ENCODE measurements at regions not wholly inside any gene's neighbourhood (a gene's known extent, or its start where the extent isn't known, plus 50 kb on each side); places are given as distances from the start of the nearest gene placed in this dataset.

- no peak for DNase-seq
Measured at GRCh38 chr14:97457575-97458085, 660.4 kb downstream of the VRK1 start.

- DNase-seq = no peak
Measured at GRCh38 chr14:97458255-97458654, 661.1 kb downstream of the VRK1 start.

DNA sequence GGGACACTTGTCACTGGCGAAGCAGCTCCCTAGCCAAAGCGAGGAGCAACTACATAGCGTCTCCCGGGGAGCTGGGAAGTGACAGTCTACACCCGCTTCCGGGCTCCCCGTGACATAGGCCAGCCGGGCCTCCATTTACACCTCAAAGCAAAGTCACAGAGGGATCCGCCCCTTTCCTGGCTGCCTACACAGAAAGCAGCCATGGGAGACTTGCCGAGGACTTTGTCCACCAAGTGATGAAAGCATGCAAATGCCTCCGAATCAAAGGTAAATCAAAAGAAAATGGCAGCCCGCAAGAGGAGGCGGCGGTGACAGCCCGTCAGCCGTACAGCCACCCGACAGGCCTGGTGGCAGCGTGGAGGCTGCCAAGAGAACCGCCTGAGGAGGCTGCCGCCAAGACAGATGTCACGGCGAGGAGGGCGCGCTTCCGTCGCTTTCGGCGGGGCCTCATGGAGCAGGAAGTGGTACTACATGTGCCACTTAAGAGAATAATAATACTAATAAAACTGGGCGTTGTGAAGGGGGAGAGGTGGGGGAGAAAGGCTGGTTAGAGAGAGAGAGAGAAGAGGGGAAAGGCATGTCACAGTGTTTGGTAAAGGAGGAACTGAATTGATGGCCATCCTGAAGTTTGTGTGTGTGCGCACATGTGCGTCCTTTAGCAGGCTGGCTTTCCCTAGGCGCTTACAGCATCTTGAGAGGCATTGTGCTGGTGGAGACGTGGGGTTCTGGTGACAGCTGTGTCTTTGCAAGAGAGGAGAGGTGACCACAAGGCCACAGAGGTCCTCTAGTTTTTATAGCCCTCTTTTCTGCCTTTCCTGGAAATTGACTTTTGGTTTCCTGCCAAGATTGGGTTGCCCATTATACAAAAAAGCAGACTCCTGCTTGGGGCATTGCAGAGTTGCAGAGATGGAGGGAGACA is 661.7 kb downstream of the VRK1 start:
- DNase-seq = peak; percentile 45

GRCh38 chr14:97462081-97462480 is 664.9 kb downstream of the VRK1 start:
- DNase-seq = no peak

DNA sequence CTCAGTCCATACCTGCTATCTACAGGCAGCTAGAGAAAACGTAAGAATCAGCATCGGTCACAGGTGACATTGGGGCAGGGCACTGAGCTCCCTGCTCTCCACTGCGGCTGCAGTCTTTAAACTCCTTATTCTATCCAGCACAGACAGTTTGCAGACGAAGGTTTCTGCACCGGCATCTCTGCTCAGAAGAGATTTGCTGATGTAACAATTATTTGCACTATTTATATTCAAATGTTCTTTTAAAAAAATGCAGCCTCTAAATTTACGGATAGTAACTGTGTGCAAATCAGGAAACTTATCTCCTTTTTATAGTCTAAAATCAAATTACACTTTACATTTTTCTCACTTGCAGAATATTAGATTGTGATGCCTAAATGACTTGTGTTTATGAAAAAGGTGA is 671.0 kb downstream of the VRK1 start:
- DNase-seq = no peak

DNA sequence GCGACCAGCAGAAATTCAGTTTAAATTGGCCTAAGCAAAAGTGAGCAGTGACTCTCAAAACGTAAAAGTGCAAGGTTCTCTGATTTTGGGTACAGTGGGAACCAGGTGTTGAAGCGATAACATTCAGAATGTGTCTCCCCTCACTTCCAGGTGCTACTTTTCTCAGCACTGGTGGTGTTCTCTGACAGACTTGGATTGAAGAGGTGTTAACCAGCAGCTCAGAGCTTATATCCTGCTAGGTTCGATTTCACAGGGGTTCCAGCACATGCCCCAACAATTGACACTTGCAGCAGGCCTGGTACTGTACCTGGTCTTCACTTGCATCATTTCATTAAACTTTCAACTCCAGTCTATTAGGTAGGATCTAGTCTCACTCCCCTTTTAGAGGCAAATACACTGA is 680.2 kb downstream of the VRK1 start:
- no peak for DNase-seq

GRCh38 chr14:97485201-97485600 is 688.0 kb downstream of the VRK1 start:
- no peak for DNase-seq

DNA sequence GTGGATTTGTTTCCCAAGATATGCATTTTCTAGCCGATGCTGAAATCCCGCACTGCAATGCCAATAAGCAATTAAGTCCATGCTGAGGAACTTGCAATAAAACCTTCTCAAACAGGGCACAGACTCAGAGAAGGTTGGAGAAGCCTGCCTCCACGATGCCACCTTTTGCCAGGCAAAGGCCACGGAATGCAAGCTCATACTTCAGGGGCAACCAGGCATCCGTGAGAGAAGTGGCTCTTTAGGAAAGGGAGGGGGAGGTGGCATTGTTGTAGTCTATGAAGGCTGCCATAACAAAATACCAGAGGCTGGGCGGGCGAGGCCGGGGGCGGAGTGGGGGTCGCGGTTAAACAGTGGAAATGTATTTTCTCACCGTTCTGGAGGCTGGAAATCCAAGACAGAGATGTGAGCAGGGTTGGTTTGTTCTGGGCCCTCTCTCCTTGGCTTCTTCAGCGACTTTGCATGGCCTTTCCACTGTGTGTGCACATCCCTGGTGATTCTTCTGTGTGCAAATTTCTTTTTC is 689.5 kb downstream of the VRK1 start:
- no peak for DNase-seq

GRCh38 chr14:97489750-97490149 is 692.6 kb downstream of the VRK1 start:
- no peak for DNase-seq

DNA sequence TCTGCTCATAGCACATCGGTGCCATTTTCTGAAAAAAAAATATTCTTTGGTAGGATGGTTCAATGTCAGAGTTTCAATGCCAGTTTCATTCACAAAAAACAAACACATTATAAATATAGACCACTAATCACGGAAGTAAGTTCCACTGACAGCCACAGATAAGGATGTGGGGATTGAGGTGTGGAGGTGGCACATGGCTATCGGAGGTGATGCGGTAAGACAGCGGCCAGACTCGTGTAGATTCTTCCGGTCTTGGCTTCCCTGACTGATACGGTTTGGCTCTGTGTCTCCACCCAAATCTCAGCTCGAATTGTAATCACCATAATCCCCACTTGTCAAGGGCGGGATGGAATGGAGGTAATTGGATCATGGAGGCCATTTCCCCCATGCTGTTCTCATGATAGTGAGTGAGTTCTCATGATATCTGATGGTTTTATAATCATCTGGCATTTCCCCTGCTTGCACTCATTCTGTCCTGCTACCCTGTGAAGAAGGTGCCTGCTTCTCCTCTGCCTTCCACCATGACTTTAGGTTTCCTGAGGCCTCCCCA is 693.4 kb downstream of the VRK1 start:
- no peak for DNase-seq

DNA sequence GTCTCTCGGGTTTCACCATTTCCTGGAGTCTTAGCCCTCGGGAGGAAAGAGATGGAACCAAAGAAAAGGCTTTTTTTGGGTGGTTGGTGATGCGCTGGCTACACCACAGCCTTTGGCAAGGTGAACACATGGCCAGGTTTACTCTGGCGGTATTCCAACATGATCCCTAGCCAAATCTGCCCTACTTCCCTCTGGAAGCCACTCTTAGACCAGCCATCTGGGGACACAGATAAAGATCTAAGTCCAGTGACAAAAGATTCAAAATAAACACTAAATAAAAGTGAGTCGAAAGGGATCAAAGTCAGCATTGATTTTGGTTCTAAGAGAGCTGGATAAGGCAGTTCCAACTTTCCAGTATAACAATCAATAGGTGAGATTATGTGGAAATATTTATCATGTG is 694.5 kb downstream of the VRK1 start:
- peak; percentile 53 for DNase-seq

GRCh38 chr14:97499790-97500481 is 702.8 kb downstream of the VRK1 start:
- DNase-seq = no peak

DNA sequence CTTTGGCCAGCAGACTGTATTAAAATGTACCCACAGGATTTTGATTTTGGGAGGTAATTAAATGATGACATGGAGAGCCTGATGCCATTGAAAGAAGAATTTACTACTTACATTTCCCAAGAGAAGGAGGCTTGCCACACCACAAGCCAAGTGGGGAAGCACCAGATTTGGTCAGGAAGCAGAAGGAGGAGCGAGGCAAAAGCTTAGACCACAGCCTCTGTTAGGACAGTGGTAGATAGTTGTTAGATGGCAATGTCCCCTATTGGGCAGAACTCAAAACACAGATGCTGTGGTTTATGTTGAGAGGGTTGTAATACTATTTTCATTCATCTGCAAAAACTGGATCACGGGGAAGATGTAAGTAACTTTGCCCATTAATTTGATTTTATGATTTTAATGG is 709.4 kb downstream of the VRK1 start:
- no peak for DNase-seq

GRCh38 chr14:97513891-97514290 is 716.7 kb downstream of the VRK1 start:
- DNase-seq = no peak

DNA sequence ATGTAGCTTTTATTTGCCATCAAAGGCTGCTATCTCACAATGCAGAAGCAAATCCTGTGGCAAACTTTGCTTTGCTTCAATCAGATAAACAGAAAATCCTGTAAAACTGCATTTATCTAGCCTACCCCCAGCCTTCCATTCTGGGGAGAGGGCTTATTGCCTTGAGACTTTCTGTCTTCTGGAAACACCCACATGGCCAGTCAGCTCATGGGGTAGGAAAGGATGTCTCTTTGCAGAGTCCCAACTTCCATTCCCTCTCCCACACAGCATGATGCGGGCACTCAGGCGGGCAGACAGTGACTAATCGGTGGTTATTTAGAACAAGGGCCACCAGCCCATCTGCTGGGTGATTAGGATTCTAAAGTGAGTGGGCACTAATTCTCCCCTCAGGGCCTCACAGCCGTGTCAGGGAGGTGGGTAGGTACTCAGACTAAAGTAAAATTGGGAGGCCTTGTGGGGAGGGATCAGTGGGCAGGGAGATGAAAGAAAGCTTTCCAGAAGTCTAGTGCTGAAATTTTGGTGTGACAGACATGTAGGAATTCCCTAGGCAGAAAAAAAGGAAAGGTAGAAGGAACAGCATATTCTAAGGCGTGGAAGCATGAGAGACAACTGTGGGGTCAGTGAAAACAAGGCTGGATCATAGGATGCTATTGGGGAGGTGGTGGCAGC is 720.5 kb downstream of the VRK1 start:
- no peak for DNase-seq

DNA sequence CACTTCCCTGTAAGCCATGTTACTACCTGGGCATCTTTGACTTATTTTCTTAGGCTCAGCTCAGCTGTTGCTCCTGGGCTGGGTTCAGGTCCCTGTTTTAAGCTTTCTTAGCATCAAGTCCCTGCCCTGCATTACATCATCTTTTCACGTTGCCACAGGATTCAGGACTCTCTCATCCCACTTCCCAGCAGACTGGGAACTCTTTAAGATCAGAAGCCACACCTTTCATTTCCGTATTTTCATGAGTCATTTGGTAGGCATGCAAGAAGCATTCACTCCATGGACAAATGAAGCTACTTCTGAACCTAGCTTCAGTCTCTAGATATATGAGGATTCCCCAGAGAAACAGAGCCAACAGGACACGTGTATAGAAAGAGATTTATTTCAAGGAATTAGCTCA is 726.8 kb downstream of the VRK1 start:
- DNase-seq = no peak

DNA sequence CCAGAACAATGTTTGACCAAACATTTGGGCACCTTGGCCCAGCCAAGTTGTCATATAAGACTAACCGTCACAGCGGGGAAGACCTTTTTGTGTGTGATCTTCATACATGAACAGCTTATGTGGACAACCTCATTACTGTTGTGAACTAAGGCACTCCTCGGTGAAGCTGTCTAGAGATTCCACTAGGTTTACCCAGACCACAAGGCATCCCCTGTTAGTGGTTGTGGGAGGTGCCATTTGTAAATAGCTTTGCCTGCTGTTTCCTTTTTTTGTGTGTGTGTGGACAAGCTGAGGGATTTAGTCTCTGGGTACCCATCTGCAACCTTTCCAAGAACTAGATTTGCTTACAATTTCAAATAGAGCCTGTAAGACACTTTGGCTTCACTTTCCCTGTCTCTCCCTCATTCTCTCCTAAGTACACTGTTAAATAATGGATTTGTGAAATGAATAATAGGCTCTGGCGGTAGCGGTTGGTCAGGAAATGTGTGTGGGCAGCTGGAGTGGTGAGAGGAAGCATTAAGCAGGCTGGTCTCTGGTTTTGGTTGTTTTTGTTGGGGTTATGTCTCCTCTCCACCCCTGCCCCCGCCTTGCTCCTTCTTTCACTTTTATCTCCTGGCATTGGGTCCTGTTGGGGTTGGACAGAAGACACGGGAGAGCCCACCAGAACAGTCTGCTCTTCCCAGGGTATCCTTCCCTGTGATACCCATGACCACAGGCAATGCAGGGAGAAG is 727.6 kb downstream of the VRK1 start:
- no peak for DNase-seq

GRCh38 chr14:97527993-97528392 is 730.8 kb downstream of the VRK1 start:
- no peak for DNase-seq

DNA sequence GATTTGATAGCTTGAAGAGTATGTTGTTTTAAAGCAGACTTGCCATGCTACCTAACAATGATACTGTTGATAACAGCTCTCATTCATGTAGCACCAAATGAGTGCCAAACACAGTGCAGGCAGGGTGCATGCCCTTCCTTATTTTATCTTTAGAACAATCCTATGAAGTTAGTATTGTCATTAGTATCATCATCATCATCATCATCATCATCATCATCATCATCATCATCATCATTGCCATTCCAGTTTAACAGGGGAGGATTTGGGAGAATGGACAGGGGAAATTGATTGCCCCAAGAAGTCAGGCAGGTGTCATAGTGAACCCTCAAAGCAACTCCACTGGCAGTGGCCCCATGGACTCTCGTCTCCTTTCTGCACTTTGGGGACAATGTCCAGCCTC is 734.9 kb downstream of the VRK1 start:
- DNase-seq = no peak

- DNase-seq = no peak
Measured at GRCh38 chr14:97536421-97536820, 739.2 kb downstream of the VRK1 start.

GRCh38 chr14:97538749-97539410 is 741.7 kb downstream of the VRK1 start:
- no peak for DNase-seq

GRCh38 chr14:97539411-97539795 is 742.2 kb downstream of the VRK1 start:
- no peak for DNase-seq
